ENCODE measurements at regions not wholly inside any gene's neighbourhood (a gene's known extent, or its start where the extent isn't known, plus 50 kb on each side); places are given as distances from the start of the nearest gene placed in this dataset.

DNA sequence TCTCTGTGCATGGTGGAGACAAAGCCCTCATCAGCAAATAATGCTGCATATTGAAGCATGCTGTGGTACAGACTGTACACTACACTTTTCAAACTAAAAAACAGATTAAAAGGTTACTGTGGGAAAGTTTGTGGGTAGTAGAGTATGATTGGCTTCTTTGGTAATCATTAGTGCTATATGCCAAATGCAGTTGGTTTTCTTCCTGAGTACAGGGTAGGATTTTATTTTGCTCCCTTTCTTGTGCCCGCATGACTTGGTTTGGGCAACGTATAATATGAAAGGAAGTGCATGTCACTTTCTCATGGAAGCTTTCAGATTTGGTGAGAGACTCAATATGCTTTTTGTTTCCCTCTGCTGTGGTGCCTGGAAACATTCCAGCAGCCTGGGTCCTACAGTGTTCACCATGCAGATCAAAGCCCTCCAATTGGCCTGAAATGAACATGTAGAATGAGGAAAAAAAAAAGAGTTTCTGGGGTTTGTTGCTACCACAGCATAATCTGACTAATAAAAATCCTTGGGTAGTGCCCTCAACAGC is 270.7 kb upstream of the ADGRB3 start:
- TF ChIP-seq, protein P1, sequence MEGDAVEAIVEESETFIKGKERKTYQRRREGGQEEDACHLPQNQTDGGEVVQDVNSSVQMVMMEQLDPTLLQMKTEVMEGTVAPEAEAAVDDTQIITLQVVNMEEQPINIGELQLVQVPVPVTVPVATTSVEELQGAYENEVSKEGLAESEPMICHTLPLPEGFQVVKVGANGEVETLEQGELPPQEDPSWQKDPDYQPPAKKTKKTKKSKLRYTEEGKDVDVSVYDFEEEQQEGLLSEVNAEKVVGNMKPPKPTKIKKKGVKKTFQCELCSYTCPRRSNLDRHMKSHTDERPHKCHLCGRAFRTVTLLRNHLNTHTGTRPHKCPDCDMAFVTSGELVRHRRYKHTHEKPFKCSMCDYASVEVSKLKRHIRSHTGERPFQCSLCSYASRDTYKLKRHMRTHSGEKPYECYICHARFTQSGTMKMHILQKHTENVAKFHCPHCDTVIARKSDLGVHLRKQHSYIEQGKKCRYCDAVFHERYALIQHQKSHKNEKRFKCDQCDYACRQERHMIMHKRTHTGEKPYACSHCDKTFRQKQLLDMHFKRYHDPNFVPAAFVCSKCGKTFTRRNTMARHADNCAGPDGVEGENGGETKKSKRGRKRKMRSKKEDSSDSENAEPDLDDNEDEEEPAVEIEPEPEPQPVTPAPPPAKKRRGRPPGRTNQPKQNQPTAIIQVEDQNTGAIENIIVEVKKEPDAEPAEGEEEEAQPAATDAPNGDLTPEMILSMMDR (IDR thresholded peaks at IDR 0.05): no peak
- no peak for TF ChIP-seq ZFX (IDR thresholded peaks at IDR 0.05; ENCODE audit: borderline replicate concordance)
